ELR (cell line): ENCODE measurements at regions not wholly inside any gene's neighbourhood (a gene's known extent, or its start where the extent isn't known, plus 50 kb on each side); places are given as distances from the start of the nearest gene placed in this dataset.

Experiments
- DNase-seq: peaks from one replicate; pipeline ENCODE4 v3.0.0-alpha.2; 2015; ENCODE audit warnings: low read depth

- DNase-seq: no peak
Measured at GRCh38 chr13:62033934-62034333, 618.3 kb upstream of the PCDH20 start.

- no peak for DNase-seq
Measured at GRCh38 chr13:62022369-62022768, 606.7 kb upstream of the PCDH20 start.

DNA sequence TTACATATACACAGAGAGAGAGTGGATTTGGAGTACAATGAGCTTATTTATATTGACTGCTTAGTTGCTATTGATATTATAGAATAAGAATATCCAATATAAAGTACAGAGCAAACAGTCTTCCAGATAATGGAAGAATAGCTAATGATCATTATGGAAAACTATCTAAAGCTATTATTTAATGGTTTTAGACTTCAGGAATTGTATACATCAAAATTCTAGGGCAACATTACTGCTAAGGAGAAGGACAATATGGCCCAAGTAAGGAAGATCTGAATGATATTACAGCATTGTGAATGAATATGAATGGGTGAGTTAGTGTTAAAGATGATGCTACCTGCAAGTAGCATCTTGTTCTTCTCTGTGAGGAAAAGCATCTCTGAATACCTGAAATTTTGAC, 604.2 kb upstream of the PCDH20 start:
- no peak for DNase-seq

DNA sequence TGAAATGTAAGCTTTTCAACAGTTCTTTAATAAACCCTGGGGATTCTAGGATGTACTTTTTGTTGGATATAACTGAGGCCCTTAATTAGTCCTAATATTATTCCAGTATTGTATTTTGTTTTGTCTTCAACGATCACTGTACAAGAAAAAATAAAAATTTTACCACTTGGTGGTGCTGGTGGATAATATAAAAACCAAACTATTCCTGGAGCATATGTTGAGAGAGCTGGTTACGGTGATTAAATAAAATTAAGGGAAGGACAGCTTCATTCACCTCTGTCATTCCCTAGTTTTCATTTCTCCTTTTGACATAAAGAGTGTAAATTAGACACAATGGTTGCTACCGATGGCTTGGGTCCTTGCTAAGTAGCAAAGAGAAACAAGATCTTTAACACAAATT, 598.6 kb upstream of the PCDH20 start:
- peak; percentile 56 for DNase-seq

- DNase-seq: no peak
Measured at GRCh38 chr13:62003452-62003851, 587.8 kb upstream of the PCDH20 start.

GRCh38 chr13:61994174-61994573, 578.5 kb upstream of the PCDH20 start:
- DNase-seq: no peak

- DNase-seq: no peak
Measured at GRCh38 chr13:61989978-61990377, 574.3 kb upstream of the PCDH20 start.

DNA sequence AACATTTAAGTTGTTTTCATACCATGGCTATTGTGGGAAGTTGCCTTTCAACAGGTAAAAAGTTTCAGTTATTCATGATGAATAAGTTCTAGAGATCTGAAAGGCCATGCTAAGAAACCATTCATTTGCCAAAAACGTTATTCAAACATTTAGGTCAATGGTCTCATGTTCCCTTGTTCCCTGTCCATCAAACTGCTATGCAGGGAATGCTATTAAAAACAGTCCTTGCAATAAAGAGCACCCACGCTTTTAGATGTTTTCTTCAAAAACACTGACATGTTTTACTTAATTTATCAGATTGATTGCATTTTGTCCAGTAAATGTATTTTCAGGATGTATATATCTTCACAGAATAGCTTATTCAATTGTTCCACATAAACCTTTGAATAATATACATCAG, 573.2 kb upstream of the PCDH20 start:
- DNase-seq: no peak

DNA sequence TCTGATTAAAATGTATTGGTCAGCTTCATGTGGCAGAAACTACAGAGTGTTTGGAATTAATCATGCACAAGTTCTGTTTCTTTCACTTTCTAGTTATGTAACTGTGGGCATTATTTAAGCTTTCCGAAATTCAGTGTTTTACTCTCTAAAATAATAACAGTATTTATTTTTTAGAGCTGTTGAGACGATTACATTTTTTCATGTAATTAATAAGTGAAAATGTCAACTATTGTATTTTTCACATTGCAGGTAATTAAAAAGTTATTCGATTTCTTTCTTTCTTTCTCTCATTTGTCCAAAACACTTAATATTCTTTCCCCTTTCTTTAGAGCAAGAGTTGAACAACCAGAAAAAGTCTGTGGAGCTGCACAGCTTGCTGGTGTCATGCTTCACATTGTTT, 559.4 kb upstream of the PCDH20 start:
- DNase-seq: no peak

GRCh38 chr13:61965756-61966155, 550.1 kb upstream of the PCDH20 start:
- DNase-seq: no peak

DNA sequence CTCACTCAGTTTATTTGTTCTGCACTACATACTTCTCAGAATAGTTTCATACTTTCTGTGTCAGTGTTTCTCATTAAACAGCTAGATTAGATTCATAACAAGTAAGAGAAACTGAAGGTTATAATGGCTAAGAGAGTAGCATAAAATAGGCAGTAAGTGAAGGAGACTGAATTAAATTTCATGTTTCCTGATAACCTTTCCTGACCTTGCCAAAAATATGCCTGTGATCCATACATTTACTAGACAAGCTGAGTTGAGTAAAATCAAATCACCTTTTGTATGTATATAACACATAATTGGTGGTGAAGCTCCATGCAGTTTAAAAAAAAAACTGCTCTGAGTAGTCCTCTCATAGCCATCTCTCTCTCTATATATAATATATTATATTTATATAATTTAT, 545.3 kb upstream of the PCDH20 start:
- no peak for DNase-seq

GRCh38 chr13:61954092-61954491, 538.4 kb upstream of the PCDH20 start:
- peak; percentile 45 for DNase-seq

- DNase-seq: no peak
Measured at GRCh38 chr13:61950828-61951227, 535.2 kb upstream of the PCDH20 start.

GRCh38 chr13:61944329-61944929, 528.8 kb upstream of the PCDH20 start:
- DNase-seq: no peak

- DNase-seq: no peak
Measured at GRCh38 chr13:61935710-61936109, 520.1 kb upstream of the PCDH20 start.

DNA sequence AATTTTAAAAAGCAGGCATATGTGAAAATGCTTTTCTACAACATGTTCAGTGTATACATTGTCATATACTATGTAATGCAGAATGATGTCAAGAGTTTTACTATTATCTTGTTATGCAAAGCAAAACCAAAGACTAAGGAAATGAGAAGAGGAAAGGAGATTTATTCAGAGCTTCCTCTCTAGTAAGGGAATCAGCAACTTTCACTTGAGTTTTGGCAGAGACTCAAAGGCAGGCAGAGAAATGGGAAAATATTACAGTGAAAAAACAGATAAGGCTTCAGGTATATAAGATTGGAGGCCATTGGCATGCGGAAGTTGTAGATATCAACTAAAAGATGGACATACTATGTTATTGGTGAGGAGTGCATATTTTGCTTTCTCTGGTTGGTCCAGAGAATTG, 512.0 kb upstream of the PCDH20 start:
- no peak for DNase-seq

DNA sequence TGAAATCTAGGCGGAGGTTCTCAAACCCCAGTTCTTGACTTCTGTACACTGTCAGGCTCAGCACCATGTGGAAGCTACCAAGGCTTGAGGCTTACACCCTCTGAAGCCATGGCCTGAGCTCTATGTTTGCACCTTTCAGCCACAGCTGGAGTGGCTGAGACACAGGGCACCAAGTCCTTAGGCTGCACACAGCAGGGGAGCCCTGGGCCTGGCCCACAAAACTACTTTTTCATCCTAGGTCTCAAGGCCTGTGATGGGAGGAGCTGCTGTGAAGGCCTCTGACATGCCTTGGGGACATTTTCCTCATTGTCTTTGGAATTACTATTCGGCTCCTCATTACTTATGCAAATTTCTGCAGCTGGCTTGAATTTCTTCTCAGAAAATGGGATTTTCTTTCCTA, 503.2 kb upstream of the PCDH20 start:
- DNase-seq: no peak

GRCh38 chr13:61916483-61916882, 500.8 kb upstream of the PCDH20 start:
- no peak for DNase-seq

DNA sequence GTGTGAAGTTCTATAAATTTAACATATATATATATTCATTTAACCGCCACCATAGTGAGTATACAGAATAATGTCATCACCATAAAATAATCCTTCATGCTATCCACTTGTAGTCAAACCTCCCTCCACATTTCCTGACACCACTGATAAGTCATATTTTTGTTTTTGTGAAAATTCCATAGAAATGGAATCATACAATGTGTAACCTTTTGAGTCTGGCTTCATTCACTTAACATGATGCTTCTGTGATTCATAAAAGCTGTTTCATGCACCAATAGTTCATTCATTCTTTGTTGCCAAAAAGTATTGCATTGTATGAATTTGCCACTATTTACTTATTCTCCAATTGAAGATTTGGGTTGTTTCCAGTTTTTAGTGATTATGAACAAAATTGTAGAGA, 497.5 kb upstream of the PCDH20 start:
- peak; percentile 46 for DNase-seq

DNA sequence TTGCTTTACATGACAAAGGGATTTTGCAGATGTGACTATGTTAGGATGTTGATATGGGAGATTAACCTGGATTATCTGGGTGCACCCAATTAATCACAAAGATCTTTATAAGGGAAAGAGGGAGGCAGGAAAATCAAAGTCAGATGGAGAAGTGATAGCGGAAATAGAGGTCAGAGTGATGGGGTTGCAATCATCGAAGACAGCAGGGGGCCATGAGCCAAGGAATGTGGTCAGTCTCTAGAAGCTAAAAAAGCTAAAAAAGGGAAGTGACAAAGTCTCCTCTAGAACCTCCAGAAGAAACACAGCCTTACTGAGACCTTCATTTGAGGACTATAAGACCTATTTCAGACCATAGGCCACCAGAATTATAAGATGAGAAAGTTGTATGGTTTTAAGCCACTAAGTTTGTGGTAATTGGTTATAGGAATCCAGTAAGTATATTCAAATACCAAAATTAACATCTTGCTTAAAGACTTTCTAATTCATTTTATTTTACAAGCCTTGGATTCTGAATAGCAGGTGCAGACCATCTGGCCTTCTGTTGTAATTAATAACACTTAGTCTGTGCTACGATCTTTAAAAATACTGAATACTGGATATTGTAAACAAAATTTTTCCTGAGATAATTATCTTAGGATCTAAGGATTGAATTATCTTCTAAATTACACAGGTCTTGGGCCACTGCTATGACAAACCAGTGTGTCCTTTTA, 493.4 kb upstream of the PCDH20 start:
- no peak for DNase-seq

DNA sequence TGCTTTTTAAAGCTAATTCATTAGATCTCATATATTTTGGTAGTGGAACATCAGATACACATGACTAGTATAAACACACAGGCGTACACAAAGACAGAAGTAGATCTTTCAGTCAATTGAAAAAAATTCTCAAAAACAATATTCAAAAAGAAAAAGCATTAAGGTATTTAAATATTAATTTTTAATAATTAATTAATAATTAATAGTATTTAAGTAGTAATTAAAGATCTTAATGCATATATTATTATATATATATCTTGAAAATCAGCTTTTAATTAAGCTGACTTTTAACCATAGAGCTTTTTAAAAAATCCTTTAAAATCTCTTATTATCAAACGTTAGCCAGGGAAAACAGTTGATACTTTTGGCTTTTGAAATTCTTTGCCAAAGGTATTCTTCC, 489.4 kb upstream of the PCDH20 start:
- no peak for DNase-seq

- DNase-seq: no peak
Measured at GRCh38 chr13:61901946-61902541, 486.4 kb upstream of the PCDH20 start.

DNA sequence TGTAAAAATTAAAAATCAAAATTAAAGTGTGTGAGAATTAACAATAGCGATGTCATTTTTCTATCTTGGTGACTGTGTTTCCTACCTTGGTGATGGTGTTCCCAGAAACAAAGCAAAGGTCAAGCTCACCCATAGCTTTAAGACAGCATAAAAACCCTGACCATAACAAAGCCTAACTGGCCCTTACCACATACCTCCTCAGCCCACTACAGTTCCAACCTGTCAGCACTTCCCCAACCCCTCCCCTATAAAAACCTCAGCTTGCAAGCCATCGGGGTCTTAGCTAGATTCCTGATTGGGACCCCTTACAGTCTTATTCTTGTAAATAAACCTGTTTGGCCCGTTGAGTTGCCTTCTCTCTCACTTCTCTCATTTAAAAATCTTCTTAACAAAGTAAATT, 484.4 kb upstream of the PCDH20 start:
- no peak for DNase-seq

- DNase-seq: no peak
Measured at GRCh38 chr13:61898207-61898606, 482.6 kb upstream of the PCDH20 start.
